Activated CD4-positive, alpha-beta T cell treated with anti-CD3 and anti-CD28 coated beads for 1 hour (primary cell): ENCODE measurements at regions not wholly inside any gene's neighbourhood (a gene's known extent, or its start where the extent isn't known, plus 50 kb on each side); places are given as distances from the start of the nearest gene placed in this dataset.

Source experiments
- DNase-seq: peaks from one replicate; pipeline ENCODE4 v3.0.0-alpha.2; 2020

DNA sequence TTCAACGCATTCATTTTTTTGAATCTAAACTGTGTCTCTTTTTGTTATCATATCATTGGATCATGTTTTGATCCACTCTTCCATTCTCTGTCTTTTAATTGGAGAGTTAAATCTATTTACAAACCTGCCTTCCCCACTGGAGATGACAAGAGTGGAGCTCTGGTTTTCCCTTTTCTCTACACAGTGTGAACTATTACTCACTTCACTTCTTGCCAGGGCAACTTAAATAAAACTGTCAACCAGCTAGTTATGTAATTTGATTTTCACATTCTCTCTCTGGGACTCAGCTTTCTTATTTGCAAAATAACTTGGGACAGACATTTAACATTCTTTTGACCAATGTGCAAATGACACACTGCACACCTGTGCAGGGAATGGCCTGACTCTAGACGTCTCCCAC is 230.8 kb upstream of the CST7 start:
- no peak for DNase-seq

DNA sequence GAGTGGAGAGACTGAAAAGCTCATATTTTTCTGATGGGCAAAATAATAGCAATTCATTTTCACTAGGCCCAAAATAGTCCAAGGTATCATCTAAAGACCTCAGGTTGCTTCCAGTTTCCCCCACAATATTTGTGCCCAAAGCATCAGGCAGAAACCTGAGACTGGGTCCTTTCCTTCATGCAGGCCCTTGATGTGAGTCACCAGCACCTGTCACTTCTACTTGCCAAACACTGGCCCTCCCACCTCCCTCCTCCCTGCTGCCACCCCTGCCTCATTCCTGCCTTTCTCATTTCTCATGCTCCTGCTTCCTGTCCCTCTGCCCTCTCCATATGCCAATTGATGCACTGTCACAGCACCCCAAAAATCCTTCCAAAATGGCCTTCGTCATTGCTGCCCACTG is 230.4 kb upstream of the CST7 start:
- DNase-seq = no peak

DNA sequence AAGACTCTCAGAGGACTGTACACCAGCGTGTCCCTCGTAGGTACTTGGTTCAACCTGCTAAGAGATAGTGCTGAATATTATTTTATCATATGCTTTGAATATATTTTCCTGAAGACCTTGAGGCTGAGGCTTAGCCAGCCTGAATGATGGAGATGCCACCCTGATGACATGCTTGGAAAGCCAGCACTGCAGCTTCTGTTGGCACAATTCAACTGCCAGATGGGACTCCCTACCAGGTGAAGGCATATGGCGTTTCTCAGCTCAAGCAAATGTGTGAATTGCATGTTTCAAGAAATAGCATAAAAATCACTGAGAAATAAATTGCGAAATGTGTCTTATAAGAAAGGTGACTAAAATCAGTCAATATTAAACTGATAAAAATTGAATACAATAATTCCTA is 228.1 kb upstream of the CST7 start:
- no peak for DNase-seq

DNA sequence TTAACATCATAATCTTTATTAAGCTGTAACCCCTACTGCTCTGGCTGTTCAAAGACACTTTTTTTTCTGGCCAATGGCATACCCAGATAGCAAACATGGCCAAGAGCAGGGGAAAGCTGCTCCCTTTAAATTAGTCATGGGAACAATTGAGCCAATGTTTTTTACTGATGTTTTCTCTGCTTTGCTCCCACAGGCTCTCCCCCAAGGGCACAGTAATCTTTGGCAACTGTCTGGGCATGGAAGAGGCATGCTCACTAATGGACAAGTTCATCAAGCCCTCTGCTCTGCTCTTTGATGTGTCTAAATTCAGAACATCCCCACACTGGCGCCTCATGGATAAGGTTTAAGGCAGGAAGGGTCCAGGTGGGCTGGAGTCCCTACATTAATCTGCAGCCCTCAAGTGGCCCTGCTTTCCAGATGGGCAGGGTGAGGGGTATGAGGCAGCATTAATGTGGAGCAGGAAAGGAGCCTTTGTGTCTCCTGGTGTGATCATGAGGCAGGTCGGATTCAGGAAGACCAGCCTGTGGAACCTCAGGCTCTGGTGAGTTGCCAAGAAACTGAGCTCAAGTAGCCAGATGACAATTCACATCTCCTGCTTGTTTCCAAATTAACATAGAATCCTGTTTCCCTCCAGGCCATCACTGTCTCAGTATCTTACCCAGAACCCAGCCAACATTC is 227.0 kb upstream of the CST7 start:
- DNase-seq = no peak

DNA sequence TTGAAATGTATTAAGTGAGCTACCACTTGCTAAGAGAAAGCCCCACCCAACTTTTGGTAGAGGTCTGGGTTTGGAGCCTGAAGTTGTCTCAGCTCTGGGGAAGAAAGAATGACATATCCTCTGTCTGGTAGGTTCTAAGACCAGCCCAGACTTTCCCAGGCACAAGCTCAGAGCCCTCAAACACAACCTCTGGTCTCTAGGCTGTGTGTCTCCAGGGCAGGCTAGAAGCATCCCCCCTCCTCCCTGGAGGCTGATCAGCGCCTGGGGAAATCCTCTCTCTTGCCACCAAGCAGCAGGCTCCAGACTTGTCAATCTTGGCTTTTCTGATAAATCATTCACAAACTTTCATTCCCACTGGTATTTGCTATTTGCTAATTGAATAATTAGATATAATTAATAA is 226.5 kb upstream of the CST7 start:
- no peak for DNase-seq

DNA sequence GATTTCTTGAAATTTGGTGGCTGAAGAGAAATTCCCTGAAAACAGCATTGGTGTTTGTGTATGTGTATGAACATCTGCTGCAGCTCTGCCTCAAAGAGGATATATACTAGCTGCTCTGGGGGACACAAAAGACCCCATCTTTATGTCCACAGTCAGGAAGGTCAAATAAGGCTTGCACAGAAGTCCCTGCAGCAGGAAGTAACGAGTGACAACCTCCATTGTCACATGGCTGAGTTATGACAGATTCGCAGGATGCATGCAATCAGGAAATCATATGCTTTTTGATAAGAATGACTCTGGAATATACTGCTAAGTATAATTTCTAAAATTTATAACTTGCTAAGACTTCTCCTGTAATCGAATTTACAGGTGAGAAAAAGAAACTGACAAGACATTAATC is 225.9 kb upstream of the CST7 start:
- no peak for DNase-seq

DNA sequence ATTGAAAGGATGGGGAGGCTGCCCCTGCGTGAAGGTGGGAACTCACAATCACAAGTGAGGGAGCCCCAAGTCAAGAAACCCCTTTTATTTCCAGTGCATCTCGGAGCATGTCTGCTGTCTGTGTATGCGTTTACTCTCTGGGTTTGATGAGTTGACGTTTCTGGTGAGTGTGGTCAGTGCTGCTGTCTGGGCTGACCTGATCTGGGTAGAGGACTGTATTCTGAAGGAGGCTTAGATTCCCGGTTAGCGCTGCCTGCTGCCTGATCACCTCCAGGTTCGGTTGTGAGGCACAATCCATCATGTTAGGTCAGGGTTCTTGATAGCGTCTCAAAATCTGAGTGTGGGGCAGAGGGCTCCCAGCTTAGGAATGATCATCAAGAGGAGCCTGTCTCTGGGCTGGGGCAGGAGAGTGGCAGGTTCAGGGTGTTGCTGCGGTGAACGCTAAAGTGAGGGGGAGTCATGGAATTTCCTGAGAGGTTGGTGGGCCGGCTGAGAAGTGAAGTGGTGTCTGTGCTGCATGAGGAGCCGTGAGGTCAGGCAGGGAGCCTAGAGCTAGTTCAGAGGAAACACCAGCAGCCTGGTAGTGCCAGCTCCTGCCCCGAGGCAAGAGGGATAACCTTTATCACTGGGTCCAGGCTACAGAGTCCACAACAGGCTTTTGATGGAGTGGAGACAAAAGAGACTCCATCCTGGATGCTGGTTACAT is 225.3 kb upstream of the CST7 start:
- no peak for DNase-seq

GRCh38 chr20:24724982-24725533 is 224.0 kb upstream of the CST7 start:
- no peak for DNase-seq

GRCh38 chr20:24727795-24728194 is 221.3 kb upstream of the CST7 start:
- no peak for DNase-seq

- no peak for DNase-seq
These were observed 219.0 kb upstream of the CST7 start for GRCh38 chr20:24729896-24730605.

GRCh38 chr20:24730750-24731149 is 218.3 kb upstream of the CST7 start:
- no peak for DNase-seq

DNA sequence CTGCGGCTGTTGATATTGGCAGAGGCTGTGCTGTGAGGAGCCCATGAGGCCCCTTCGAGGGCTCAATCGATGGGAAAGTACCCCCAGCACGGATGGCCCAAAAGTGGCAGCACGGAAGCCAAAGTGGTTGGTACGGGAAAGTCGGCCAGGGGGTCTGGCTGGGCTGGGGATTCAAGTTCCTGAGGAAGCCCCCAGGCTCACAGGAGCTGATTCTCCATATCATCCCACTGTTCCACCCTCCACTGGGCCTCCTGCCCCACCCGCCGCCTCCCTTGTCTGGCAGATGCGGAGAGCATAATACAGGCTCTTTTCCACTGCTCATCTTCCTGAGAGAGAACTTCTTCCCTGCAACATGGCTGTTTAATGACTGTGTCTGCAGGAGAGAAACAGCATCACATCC is 217.8 kb upstream of the CST7 start:
- DNase-seq = no peak

DNA sequence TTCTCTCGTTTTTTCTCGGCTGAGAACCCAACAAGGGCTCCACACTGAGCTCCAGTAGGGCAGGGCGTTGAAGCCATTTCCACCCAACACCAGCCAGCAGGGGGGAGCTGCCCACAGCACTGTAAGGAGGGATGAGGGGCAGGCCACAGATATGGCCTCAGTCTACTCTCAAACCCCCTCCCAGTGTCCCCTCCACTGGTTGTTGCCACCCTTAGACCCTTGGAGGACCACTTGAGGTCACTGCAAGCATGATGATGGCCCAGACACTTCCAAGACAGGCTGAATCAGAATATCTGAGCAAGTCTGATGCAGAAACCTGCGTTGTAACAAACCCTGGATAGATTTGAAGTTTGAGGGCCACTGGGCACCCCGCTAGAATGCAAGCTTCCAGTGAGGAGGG is 217.0 kb upstream of the CST7 start:
- no peak for DNase-seq

- no peak for DNase-seq
These were observed 216.5 kb upstream of the CST7 start for GRCh38 chr20:24732599-24732998.

GRCh38 chr20:24733416-24733815 is 215.7 kb upstream of the CST7 start:
- DNase-seq = no peak

DNA sequence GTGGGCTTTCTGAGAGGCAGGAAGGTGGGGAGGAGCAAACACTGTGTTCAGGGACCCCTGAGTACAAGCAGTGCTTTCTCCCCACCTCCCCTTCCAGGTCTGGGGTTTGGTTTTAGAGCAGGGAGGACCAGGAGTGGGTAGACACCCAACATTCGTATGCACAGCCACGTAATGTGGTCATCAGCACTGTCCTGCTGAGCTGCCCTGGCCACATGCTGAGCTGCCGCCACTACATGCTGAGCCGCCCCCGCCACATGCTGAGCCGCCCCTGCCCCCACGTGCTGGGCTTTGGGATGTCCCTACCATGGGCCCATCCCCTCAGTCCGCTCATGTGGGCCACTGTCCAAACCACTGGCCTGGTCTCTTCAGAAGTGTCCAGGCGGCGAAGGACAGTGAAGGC is 214.9 kb upstream of the CST7 start:
- DNase-seq = no peak

- no peak for DNase-seq
These were observed 213.8 kb upstream of the CST7 start for GRCh38 chr20:24735263-24735662.

GRCh38 chr20:24736131-24736843 is 212.8 kb upstream of the CST7 start:
- DNase-seq = no peak

DNA sequence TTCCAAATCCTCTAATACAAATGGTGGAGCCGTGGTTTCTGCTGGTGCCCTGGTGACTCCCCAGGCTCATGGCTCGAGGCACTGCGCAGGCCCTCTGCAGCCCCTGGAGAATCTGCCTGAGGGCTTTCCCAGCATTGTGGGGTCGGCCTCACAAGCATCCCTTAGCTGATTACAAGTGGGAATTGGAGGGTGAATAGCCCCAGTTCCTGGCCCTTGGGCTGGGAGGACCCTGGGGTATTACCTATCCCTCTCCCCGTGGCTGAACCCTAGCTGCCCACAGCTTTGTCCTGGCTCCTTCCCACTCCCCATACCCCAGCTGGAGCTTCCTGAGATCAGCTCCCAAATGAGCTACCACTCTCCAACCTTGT is 212.2 kb upstream of the CST7 start:
- no peak for DNase-seq

GRCh38 chr20:24737212-24737850 is 211.7 kb upstream of the CST7 start:
- no peak for DNase-seq

DNA sequence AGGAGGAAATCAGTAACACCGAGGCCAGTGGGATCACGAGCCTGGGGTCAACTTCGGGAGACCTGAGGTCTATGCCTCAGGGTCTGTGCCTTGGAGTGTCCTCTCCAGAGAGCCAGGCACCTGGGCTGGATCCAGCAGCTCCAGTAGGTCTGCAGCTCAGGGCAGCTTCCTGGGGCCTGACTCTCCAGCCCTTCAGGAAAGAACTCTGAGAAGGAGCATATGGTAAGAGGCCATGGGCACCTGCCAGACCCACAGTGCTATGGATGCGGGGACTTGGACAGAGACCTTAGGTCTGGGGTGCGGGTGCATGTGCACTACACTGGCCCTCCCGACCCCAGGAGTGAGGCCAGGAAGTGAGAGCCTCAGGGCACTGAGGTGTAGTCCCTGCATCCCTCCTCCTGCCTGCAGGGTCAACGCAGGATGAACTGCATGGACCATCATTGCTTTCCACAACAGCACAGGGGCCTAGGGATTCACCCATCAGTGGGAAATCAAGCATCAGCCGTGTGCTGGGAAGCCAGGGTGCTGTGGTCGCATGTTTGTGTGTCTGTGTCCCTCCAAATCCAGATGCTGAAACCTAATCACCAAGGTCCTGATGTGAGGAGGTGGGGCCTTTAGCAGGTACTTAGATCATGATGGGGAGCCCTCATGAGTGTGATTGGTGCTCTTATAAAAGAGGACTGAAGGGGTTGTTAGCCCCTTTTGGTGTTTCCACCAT is 210.9 kb upstream of the CST7 start:
- DNase-seq = no peak

- no peak for DNase-seq
These were observed 210.0 kb upstream of the CST7 start for GRCh38 chr20:24738981-24739633.
